ENCODE measurements at regions not wholly inside any gene's neighbourhood (a gene's known extent, or its start where the extent isn't known, plus 50 kb on each side); places are given as distances from the start of the nearest gene placed in this dataset.
"Not testable (repeated sequence)": the region's sequence is repeated elsewhere in the genome, so short reads cannot be mapped to it uniquely, and the experiment has no call there.

GRCh38 chr6:27130668-27131428 is 116.7 kb upstream of the PRSS16 start:
- Histone ChIP-seq H3K4me3 (peak overlapping the region; percentile 74), H2AFZ (replicated peaks) (no peak overlapping the region), H3K4me1 (peaks cover 11% of the 10 kb centered on the region), H3K9ac (no peak overlapping the region), H3F3A (ENCODE audit: low read depth) (peaks cover 38% of the 10 kb centered on the region), H3K4me2 (peak overlapping the region; percentile 76), H3K9me3 (ENCODE audit: low read depth) (no peaks in the 10 kb centered on the region), H4K20me1 (ENCODE audit: low read depth) (peaks cover 5% of the 10 kb centered on the region), H3K27me3 (no peaks in the 10 kb centered on the region), H3K36me3 (no peaks in the 10 kb centered on the region), H3K27ac (no peak overlapping the region), H3K79me2 (ENCODE audit: low read depth) (no peaks in the 10 kb centered on the region)
- Mint-ChIP-seq H3K27me3 (ENCODE audit: insufficient read depth, low read depth) (no peaks in the 10 kb centered on the region), H3K27ac (no peak overlapping the region), H3K4me1 (peaks cover 38% of the 10 kb centered on the region), H3K4me3 (no peak overlapping the region), H3K36me3 (peaks cover 3% of the 10 kb centered on the region), H3K9me3 (no peaks in the 10 kb centered on the region)
- no peak for TF ChIP-seq EZH2phosphoT487 (IDR thresholded peaks at IDR 0.05)
- TF ChIP-seq CTCF (IDR thresholded peaks at IDR 0.05), result no peak
- no peak for TF ChIP-seq EZH2 (IDR thresholded peaks at IDR 0.05)
- no peak for DNase-seq (ENCODE audit: low spot score)

- not testable (repeated sequence) for H4K20me1 ChIP-seq (ENCODE audit: low read depth); DNase-seq (ENCODE audit: low spot score); H3K79me2 ChIP-seq (ENCODE audit: low read depth); H3K27me3 ChIP-seq; H3K36me3 ChIP-seq; H3K27ac Mint-ChIP-seq; H2AFZ ChIP-seq (replicated peaks); H3K9ac ChIP-seq; H3K9me3 Mint-ChIP-seq; H3K36me3 Mint-ChIP-seq; H3K27me3 Mint-ChIP-seq (ENCODE audit: insufficient read depth, low read depth); H3K4me3 Mint-ChIP-seq; H3K9me3 ChIP-seq (ENCODE audit: low read depth)
- H3F3A ChIP-seq (ENCODE audit: low read depth), result peaks cover 48% of the 10 kb centered on the region
- peak overlapping the region; percentile 35 for H3K27ac ChIP-seq
- H3K4me1 Mint-ChIP-seq, result peaks cover 42% of the 10 kb centered on the region
- peak overlapping the region; percentile 74 for H3K4me3 ChIP-seq
- H3K4me1 ChIP-seq, result peaks cover 24% of the 10 kb centered on the region
- H3K4me2 ChIP-seq, result peak overlapping the region; percentile 76
Observed at GRCh38 chr6:27132282-27132531, 115.3 kb upstream of the PRSS16 start.

- no peak overlapping the region for H2AFZ ChIP-seq (replicated peaks)
- H3K27ac ChIP-seq, result peak overlapping the region; percentile 77
- H3K27me3 Mint-ChIP-seq (ENCODE audit: insufficient read depth, low read depth), result no peaks in the 10 kb centered on the region
- no peaks in the 10 kb centered on the region for H3K36me3 Mint-ChIP-seq
- no peak overlapping the region for H3K4me3 Mint-ChIP-seq
- H3F3A ChIP-seq (ENCODE audit: low read depth), result peaks cover 48% of the 10 kb centered on the region
- H3K27me3 ChIP-seq, result no peaks in the 10 kb centered on the region
- peak; percentile 96 for DNase-seq (ENCODE audit: low spot score)
- H3K27ac Mint-ChIP-seq, result no peak overlapping the region
- H3K4me1 Mint-ChIP-seq, result peaks cover 41% of the 10 kb centered on the region
- no peaks in the 10 kb centered on the region for H3K9me3 Mint-ChIP-seq
- H3K9ac ChIP-seq, result peak overlapping the region; percentile 67
- H3K4me1 ChIP-seq, result peaks cover 29% of the 10 kb centered on the region
- peaks cover 5% of the 10 kb centered on the region for H4K20me1 ChIP-seq (ENCODE audit: low read depth)
- H3K79me2 ChIP-seq (ENCODE audit: low read depth), result no peaks in the 10 kb centered on the region
- H3K9me3 ChIP-seq (ENCODE audit: low read depth), result no peaks in the 10 kb centered on the region
- no peak for TF ChIP-seq CTCF (IDR thresholded peaks at IDR 0.05)
- H3K36me3 ChIP-seq, result no peaks in the 10 kb centered on the region
- H3K4me3 ChIP-seq, result peak overlapping the region; percentile 74
- H3K4me2 ChIP-seq, result peak overlapping the region; percentile 90
Observed at GRCh38 chr6:27132532-27133280, 114.8 kb upstream of the PRSS16 start.

All from neural progenitor cell (in vitro differentiated cells).